Fibroblast of lung (primary cell): ENCODE measurements at regions not wholly inside any gene's neighbourhood (a gene's known extent, or its start where the extent isn't known, plus 50 kb on each side); places are given as distances from the start of the nearest gene placed in this dataset.

Experiments
- EZH2 ChIP-seq: IDR thresholded peaks from 2 replicates; pipeline ENCODE4 v1.5.1; 2012; ENCODE audit warnings: low read length, control low read depth, mild to moderate bottlenecking; ENCODE audit errors: missing control alignments
- TF ChIP-seq, protein P1 (sequence below), 2 donors: IDR thresholded peaks in 1 of 2; conservative IDR thresholded peaks in 1 of 2; 1 replicate in 1 of 2; 2 replicates in 1 of 2; pipeline ENCODE4 v1.5.1; 2011 to 2012; ENCODE audit warnings: low read length in 2 of 2, control low read depth in 1 of 2, inconsistent platforms in 1 of 2, low read depth in 1 of 2, mild to moderate bottlenecking in 1 of 2

DNA sequence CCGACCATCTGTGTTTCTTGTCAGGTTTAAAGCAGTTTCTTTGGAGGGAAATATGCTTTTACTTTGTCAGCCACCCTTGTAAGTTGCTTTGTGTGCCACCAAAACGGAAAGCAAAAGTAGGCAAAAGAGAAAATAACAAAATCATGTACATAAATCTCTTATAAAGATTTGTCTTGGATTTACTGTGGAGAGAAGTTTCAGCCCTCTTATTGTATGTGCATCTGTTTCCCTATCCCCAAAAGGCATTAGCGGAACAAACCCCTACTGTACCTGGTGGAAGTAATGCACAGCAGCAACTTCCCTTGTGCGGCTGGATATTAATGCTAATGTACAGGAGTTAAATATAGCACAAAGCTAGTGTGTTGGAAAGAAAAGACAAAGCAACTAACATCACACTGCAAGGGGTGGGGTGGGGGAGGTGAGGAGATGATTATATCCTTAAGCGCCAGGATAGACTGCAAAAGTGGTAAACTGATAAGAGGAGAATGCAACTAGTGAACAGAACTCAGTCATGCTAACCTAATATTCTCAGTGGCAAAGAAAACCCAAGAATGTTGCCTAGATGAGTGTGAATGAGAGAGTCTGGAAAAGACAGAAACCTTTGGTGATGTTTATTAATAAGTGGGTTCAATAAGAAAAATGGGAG lies 396.5 kb upstream of the MEF2C start:
- TF ChIP-seq, protein P1, sequence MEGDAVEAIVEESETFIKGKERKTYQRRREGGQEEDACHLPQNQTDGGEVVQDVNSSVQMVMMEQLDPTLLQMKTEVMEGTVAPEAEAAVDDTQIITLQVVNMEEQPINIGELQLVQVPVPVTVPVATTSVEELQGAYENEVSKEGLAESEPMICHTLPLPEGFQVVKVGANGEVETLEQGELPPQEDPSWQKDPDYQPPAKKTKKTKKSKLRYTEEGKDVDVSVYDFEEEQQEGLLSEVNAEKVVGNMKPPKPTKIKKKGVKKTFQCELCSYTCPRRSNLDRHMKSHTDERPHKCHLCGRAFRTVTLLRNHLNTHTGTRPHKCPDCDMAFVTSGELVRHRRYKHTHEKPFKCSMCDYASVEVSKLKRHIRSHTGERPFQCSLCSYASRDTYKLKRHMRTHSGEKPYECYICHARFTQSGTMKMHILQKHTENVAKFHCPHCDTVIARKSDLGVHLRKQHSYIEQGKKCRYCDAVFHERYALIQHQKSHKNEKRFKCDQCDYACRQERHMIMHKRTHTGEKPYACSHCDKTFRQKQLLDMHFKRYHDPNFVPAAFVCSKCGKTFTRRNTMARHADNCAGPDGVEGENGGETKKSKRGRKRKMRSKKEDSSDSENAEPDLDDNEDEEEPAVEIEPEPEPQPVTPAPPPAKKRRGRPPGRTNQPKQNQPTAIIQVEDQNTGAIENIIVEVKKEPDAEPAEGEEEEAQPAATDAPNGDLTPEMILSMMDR (conservative IDR thresholded peaks at IDR 0.05 in 1 of 2, IDR thresholded peaks at IDR 0.05 in 1 of 2; ENCODE audit: low read depth in 1 of 2, low read length in 2 of 2): no peak
- TF ChIP-seq EZH2: no peak
